NOMO-1 (cell line): ENCODE measurements at regions not wholly inside any gene's neighbourhood (a gene's known extent, or its start where the extent isn't known, plus 50 kb on each side); places are given as distances from the start of the nearest gene placed in this dataset.

Source experiments
- DNase-seq, 2 experiments: peaks; one replicate each; lab custom pipeline; 2025; ENCODE audit not compliant: unreplicated experiment in 2 of 2; lab: John Stamatoyannopoulos, UW

DNA sequence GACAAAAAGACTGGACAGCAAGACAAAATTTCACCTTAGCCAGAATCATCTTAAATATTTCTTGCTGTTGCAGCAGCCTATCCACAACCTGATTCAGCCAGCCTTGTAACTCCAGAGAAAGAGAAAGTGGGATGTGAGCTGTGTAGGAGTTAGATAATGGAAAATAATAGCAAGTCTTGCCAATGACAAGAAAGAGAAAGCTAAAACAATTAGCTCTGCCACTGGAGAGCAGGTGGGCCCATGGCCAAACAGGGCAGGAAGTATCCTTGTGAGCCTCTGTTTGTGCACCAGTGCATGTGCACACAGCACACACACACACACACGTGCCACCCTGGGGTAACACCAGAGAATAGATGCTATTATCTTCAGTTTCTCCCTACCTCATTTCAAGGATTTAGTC is 106.0 kb upstream of the CCDC196 start:
- DNase-seq = no peak

DNA sequence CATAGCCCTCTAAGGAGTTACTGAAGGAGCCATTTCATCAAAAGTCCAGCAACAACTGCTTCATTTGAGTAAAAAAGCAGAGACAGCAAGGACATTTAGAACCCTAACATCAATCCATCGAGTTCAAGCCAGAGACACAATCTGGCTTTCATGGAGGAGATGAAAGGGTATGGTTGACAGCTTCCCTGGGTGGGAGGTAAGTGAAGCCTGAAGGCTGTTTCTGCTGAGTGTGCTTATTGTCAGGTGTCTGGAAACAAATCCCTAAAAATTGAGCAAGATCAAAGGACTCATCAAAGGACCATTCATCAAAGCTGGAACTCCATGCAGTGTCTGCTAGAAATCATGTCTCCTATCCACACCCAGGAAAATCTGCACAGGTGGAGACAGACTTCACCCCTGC is 104.4 kb upstream of the CCDC196 start:
- no peak for DNase-seq

DNA sequence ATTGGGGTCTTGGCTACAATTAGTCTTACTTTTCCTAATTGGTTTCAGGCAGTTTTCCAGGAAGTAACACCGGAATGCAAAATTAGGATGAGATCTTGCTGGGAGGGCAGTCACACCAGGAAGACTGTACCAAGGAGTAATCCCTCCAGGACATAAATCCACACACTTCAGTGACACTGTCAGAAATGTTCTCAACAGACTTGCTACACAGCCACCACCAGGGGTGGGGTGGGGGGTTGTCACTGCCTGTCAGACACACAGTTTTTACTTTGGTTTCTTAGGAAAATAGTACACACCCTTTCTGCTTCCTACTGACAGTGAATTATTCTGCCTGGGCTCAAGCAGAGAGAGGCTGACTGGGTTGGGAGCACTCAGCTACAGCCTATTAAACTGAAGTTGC is 102.9 kb upstream of the CCDC196 start:
- DNase-seq = no peak

DNA sequence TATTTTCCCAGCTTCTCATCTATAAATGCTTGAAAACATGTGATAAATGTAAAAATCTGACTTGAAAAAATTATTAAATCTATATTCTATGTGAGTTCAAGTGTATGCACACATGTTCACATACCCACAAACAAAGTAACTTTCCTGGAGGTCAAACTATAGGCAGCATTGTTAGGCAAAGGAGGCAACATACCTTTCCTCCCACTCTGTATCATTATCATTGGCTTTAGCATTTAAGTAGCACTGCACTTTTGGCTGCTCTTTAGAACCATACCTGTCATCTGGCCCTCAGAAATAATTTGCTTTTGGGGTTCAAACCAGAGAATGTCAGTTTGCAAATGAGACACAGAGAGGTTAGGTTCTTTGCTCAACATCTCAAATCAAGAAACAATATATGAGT is 102.4 kb upstream of the CCDC196 start:
- no peak for DNase-seq

DNA sequence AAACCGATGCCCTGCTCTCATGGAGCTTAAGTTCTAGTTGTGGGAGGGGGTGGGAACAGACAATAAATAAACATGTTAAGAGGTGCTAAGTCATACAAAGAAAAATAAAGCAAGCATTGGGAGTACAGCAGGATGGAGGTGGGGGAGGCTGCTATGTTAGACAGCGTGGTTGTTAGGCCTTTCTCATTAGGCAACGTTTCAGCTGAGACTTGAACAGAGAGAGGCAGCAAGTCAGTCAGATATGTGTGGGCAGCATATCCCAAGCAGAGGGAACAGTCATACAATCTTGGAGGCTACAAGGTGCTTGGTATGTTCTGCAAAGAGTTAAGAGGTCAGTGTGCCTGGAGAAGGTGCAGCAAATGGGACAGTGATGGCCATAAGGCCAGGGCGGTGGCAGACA is 97.7 kb upstream of the CCDC196 start:
- DNase-seq = no peak

DNA sequence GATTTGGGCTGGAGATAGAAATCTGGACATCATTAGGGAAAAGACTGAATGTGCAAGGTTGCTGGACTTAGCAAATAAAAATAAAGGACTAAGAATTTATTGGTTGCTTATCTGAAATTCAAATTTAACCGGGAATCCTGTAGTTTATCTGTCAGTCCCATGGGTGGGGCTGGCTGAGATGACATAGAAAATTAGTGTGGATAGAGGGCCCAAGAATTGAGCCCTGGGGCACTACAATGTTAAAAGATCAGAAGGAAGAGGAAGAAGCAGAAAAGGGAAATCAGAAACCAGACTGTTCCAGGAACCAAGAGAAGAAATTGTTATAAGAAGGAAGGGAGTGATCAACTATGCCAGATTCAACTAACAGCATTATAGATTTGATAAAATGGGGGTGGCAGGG is 96.7 kb upstream of the CCDC196 start:
- no peak for DNase-seq

DNA sequence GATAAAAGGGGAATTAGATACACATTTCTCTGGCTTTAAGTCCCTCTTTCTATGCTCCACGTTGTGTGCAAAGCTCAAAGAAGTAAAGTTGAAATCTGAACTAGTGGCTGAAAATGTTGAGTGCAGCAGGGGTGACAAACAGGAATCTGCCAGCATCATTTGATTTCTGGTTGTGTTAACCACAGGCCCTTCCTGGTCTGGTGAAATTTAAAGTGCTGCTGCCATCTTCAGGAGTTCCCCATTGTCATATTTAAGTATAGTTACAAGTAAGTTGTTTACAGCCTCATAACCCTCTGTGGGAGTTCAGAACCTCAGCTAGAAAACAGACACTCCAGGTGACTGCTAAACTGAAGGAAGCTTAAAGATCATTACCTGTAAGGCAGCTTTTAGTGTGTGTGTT is 90.9 kb upstream of the CCDC196 start:
- DNase-seq = no peak

DNA sequence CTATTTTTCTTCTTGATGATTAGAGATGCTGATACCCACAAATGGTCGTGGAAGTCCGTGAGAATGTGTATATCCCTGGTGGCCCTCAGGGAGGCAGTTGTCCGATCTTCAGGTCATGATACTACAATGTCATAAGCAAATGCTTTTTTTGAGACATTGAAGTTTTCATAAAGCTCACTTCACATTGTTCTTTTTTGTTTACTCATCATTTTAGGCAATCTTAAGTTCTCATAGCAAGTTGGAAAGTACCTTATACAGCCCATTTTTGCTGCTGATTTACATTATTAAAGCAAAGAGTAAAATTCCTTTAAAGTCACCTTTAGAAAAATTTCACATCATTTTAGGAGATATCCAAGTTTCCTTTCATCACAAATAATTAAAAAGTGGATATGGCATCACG is 90.0 kb upstream of the CCDC196 start:
- no peak for DNase-seq

DNA sequence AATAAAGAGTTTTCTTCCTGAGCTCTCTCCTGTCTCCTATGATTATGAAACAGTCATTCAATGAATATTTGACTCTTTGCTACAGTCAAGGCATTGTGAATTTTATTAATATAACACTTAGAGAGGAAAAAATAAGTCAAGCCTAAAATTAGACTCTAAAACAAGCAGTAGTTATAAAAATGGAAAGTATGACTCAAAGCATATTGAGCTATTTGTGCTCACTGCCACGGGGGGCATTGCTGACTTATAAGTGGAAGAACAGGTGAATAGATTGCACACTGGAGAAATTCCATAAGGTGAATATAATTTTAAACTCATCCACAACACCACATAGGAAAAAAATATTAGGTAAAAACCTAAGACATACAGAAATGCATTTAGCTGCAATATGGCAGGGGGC is 87.7 kb upstream of the CCDC196 start:
- DNase-seq = no peak

DNA sequence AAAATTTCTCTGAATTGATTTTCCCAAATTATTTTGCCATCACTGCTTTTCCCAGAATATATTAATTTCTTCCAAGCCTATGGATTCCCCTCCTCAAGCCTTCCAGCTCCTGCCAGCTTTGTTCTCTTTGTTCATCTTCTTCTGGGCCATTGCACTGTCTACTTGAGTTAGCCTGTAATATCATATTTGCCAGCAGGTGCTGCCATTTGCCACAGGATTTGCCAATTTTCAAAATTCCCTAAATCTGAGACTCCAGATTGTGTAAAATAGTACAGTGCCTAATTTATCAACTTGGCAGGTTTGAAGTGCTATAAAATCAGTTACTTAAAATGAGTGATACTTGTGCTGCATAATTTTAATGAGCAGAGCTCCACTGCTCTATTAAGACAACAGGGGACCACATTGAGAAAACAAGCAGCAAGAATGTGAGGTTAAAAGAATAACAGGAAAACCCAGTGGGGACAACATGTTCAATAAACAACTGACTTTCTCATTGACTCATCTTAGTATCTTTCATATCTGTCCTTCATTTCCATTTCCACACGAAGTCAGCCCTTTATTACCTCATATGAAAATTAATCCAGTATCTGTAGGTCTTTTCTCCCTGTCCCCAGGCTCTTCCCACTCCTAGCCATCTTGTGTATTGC is 84.6 kb upstream of the CCDC196 start:
- no peak for DNase-seq

DNA sequence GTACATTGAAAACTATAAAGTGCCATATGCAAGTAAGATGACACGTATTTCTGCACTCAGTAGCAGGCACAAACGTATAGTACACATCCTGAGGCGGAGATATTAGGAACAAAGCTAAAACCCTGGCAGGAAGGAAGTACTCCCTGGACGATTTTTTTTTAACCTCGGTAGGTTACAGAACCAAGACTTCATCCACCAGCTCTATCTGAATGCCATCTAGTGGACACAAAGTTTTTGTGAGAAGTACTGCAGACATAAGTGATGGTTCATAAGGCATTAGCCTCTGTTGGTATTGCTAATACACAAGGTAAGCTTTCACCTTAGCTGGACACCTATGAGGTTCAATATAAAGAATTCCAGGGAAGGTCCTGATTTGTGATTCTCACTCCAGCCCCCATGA is 83.0 kb upstream of the CCDC196 start:
- peak in 1 of 2 experiments; percentile 18 for DNase-seq

DNA sequence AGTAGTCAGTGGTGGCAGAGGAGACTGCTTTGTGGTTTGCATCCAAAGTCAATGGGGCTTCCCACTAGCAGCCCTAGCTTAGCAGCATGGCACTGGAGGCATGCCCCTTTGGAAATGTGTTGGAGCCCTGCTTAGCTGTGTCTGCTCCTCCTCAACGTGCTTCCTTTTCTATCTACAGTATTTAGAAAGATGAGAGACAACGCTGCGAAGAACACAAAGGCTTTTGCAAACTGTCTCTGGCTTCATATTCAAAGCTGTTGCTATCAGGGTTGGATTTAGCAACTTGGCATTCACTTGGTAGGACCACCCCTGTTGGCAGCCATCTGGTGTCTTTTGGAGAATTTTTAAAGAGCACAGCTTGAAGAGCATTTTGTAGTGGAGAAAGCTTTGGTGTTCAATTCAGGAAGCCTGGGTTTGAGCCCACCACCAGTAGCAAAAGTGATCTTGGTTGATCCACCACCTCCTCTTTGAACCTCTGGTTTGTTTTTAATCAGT is 82.1 kb upstream of the CCDC196 start:
- no peak for DNase-seq

DNA sequence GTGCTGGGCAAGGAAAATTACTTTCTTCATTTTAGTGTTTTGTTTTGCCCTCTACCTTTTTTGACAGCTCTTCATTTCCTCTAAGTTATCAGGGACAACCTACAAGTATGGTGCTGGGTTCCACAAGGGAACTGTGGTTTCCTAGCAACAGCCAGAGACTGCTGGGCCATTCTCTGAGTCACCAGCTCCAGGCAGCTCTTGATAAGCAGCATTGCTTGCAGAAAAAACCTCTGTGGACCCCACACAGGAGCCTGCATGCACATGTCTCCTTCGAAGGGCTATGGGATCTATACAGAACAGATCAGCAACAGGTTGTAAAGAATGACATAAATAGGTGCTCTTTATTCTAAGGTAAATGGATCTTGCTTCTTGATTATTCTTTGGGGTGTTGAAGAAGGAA is 81.0 kb upstream of the CCDC196 start:
- DNase-seq = no peak

DNA sequence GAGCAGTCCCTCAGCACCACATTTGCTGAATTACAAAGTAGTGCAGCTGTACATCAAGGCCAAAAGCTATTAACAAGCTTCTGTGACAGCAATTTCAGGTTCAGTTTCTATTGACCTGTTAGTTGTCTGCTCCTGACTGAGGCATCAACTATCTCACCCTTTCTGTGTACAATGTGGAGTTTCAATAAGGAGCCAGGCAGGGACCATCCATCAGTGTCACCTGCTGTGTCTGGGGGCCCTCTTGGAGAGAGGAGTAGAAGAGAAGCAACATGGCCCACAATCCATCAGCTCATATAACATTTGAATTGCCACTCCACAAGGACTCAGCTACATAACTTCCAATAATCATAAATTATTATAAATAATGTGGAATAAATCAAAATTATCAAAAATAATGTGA is 72.3 kb upstream of the CCDC196 start:
- no peak for DNase-seq

DNA sequence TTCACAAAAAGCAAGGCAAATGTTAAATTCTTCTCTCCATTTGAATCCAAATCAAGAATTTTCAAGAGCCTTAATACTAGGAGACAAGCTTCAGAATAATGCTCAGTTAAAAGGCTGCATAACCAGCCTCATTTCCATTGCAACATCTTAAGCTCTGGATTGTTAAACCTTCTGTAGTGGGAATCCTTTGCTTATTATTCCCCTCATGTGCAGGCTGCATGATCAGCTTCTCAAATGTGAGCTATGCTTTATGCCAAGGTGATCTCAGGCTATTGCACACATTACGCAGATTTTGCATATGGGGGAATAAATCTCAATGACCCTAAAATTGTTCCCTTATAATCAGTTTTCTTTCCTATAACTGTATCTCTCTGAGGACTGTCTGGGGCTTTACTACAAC is 71.7 kb upstream of the CCDC196 start:
- no peak for DNase-seq

DNA sequence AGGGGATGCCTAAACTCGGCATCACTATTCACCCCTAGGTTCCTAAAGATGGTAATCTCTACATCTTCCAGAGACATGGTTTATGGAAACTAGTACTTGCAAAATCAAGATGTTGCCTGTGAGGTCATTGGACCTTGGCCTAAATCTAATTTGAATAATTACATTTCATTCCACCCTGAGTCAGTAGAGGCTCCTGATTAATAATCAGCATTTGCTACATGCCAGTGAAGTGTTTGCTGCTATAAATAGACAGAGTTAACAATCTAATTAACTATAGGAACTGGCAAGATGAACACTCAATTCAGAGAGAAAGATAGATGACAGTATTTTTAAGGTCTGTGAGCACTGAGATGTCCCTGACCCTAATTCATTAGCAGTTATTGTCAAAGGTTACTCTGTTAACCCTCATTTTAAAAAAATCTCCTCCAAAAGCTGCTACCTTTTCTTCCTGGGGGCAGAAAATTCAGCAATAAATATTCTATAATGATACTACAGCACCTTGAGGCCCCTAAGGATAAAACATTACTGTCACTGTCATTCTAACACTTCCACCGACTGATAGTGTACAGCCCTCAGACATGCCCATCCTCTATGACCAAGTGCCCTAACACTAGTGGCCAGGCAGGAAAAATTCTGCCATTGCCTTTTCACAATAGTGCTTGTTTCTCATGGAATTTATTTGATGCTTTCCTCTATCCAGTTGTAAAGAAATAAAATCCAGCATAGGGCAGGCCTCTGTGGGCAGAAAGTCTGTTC is 65.7 kb upstream of the CCDC196 start:
- no peak for DNase-seq

DNA sequence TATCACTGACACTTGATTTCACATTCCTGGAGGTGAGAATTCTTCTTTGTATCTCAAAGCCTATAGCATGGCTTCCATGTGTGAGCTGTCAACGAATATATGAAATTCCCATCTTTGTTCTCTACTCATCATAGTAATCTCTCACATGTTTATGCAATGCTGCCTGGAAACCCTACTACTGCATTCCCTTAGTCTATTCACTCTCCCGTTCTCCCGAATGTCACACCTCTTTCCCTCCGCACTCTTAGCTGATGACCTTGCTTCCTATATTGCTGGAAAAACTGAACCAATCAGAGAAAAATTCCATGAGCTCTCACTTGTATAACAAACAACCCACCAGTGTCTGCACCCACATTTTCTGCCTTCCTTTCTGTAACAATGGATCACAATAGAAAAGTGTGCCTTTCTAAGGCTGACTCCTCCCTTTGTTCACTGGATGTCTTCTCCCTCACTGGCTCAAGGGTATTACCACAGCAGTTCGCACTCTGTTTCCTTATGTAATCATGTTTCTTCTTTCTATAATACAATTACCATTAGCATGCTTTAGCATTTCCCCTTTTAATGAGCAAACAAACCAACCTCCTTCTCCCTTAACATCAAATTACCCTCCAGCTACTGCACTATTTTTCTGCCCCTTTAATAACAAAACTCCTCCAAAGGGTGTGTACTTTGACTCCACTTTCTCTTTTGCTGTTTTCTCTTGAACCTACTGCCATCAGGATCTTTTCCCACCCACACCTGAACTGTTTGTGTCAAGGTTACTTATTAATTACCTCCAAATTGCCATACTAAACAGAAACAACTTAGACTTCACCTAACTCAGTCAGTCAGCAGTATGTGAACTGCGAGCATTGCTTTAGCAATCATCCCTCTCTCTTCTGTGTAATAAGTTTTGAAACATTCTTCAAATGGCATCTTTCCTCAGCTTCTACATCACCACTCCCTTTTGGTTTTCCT is 63.9 kb upstream of the CCDC196 start:
- DNase-seq = no peak

DNA sequence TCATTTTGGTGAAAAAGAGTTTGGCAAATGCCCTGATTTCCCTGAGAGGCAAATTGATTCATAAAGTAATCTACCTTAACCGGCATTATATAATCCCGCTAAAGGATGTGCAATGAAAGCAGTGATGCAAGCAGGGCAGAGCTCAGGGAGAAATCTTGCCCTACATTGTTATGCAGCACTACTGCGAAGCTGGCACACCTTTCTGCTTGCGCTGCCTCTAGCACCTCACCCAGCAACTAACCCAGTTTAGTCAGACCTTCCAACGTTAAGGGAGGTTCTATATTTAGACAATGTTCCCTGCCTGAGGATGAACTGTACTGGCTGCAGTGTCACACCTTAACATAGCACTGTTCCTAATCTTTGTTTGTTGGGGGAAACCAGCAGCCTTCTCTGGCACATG is 60.8 kb upstream of the CCDC196 start:
- DNase-seq = no peak

DNA sequence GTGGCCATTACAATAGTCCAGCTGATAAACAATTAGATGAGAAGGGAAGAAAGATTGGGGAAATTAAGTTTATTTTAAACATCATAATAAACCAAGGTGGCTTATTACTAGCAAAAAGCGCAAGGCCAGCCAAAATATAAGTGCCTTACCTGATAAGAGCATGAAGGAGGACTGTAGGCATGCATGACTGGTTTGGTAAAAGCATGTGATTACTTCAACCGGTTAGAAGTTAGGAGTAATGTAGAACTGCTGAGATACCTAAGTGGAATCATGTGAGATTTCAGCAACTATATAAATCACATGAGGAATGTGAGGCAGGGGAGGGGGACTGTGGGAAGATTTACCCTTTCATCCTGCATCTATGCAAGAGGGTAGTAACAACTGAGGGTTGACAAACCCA is 59.7 kb upstream of the CCDC196 start:
- DNase-seq = no peak

DNA sequence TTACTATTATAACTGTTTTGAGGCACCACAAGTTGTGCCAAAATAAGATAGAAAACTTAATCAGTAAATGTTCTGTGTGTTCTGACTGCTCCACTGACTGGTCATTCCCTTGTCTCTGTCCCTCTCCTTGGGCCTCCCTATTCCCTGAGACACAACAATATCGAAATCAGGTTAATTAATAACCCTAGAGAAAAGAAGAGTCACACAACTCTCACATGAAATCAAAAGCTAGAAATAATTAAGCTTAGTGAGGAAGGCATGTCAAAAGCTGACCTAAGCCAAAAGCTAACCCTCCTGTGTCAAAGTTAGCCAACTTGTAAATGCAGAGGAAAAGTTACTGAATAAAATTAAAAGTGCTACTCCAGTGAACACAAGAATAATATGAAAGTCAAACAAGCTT is 53.8 kb upstream of the CCDC196 start:
- DNase-seq = no peak

DNA sequence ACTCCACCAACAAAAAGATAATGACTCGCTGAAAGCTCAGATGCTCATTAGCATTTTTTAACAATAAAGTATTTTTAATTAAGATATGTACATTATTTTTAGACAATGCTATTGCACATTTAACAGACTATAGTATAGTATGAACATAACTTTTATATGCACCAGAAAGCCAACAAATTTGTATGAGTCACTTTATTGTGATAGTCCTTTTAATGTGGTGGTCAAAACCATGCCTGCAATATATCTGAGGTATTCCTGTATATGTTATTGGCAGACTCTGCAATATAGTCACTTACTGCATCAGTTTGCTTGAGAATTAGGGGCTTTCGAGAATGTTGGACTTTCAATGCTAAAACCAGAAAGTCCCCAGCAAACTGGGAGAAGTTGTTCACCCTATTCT is 51.7 kb upstream of the CCDC196 start:
- DNase-seq = no peak
